ENCODE measurements at regions not wholly inside any gene's neighbourhood (a gene's known extent, or its start where the extent isn't known, plus 50 kb on each side); places are given as distances from the start of the nearest gene placed in this dataset.

- Histone ChIP-seq H3K4me3 (ENCODE audit: low read depth in 1 of 2, low read length in 2 of 2) (no peak overlapping the region), H3K4me2 (ENCODE audit: insufficient read depth, low read length) (no peak overlapping the region), H2AFZ (ENCODE audit: low read depth, low read length) (no peak overlapping the region), H3K27ac (ENCODE audit: low read length) (no peak overlapping the region), H3K9me3 (ENCODE audit: insufficient read depth, low read length, severe bottlenecking) (peaks cover 16% of the 10 kb centered on the region), H3K4me1 (ENCODE audit: insufficient read depth, low read length) (no peaks in the 10 kb centered on the region), H3K36me3 (ENCODE audit: insufficient read depth, low read length) (no peaks in the 10 kb centered on the region), H3K27me3 (ENCODE audit: insufficient read depth, low read length, poor library complexity) (peaks cover 14% of the 10 kb centered on the region), H4K20me1 (ENCODE audit: insufficient read depth, low read length) (no peaks in the 10 kb centered on the region), H3K79me2 (ENCODE audit: insufficient read depth, low read length) (no peaks in the 10 kb centered on the region), H3K9ac (ENCODE audit: low read depth, low read length) (no peak overlapping the region)
- TF ChIP-seq EZH2 (IDR thresholded peaks at IDR 0.05; ENCODE audit: borderline replicate concordance, low read depth, low read length, severe bottlenecking) = no peak
- DNase-seq (no peak), ATAC-seq (ENCODE audit: insufficient read depth, low read depth) (no peak)
Measured at GRCh38 chr3:194046531-194046930, 89.4 kb upstream of the HES1 start.

- H3K4me1 ChIP-seq (ENCODE audit: insufficient read depth, low read length) = no peaks in the 10 kb centered on the region
- DNase-seq (peak; percentile 23), ATAC-seq (ENCODE audit: insufficient read depth, low read depth) (peak; percentile 80)
- H4K20me1 ChIP-seq (ENCODE audit: insufficient read depth, low read length) = no peaks in the 10 kb centered on the region
- no peak overlapping the region for H3K9ac ChIP-seq (ENCODE audit: low read depth, low read length)
- no peaks in the 10 kb centered on the region for H3K36me3 ChIP-seq (ENCODE audit: insufficient read depth, low read length)
- H3K27me3 ChIP-seq (ENCODE audit: insufficient read depth, low read length, poor library complexity) = peaks cover 14% of the 10 kb centered on the region
- no peak overlapping the region for H3K4me3 ChIP-seq (ENCODE audit: low read depth in 1 of 2, low read length in 2 of 2)
- H3K79me2 ChIP-seq (ENCODE audit: insufficient read depth, low read length) = no peaks in the 10 kb centered on the region
- H3K4me2 ChIP-seq (ENCODE audit: insufficient read depth, low read length) = no peak overlapping the region
- TF ChIP-seq CTCF (IDR thresholded peaks at IDR 0.05; ENCODE audit: borderline replicate concordance, extremely low read depth, low read length, poor library complexity, severe bottlenecking) (no peak), EZH2 (IDR thresholded peaks at IDR 0.05; ENCODE audit: borderline replicate concordance, low read depth, low read length, severe bottlenecking) (no peak)
- no peak overlapping the region for H2AFZ ChIP-seq (ENCODE audit: low read depth, low read length)
- no peak overlapping the region for H3K27ac ChIP-seq (ENCODE audit: low read length)
- peaks cover 21% of the 10 kb centered on the region for H3K9me3 ChIP-seq (ENCODE audit: insufficient read depth, low read length, severe bottlenecking)
Measured at GRCh38 chr3:194046995-194047645, 88.8 kb upstream of the HES1 start.

DNA sequence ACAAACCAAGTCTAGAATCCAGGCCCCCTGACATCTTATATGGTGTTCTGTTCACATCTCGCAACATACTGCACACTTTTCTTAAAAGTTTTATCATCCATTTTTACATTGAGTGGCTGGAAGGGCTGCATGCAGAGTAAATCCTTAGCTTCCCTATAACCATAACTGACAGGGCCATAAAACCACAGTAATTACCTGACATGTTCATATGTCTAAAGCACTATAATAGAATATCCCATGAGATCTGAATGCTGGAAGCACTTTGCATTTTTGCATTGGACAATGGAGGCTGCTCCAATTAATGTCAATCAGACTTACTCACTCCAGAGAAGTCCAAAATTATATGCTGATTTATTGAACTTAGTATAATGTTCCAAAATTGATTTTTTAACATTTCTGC lies 86.6 kb upstream of the HES1 start:
- no peak overlapping the region for H3K4me2 ChIP-seq (ENCODE audit: insufficient read depth, low read length)
- no peaks in the 10 kb centered on the region for H4K20me1 ChIP-seq (ENCODE audit: insufficient read depth, low read length)
- no peak overlapping the region for H3K27ac ChIP-seq (ENCODE audit: low read length)
- no peaks in the 10 kb centered on the region for H3K36me3 ChIP-seq (ENCODE audit: insufficient read depth, low read length)
- H3K9me3 ChIP-seq (ENCODE audit: insufficient read depth, low read length, severe bottlenecking) = peaks cover 23% of the 10 kb centered on the region
- H3K4me1 ChIP-seq (ENCODE audit: insufficient read depth, low read length) = no peaks in the 10 kb centered on the region
- H3K27me3 ChIP-seq (ENCODE audit: insufficient read depth, low read length, poor library complexity) = no peaks in the 10 kb centered on the region
- no peak overlapping the region for H3K9ac ChIP-seq (ENCODE audit: low read depth, low read length)
- no peak for DNase-seq
- no peak overlapping the region for H3K4me3 ChIP-seq (ENCODE audit: low read depth in 1 of 2, low read length in 2 of 2)
- ATAC-seq (ENCODE audit: insufficient read depth, low read depth) = no peak
- TF ChIP-seq EZH2 (IDR thresholded peaks at IDR 0.05; ENCODE audit: borderline replicate concordance, low read depth, low read length, severe bottlenecking) = no peak
- TF ChIP-seq CTCF (IDR thresholded peaks at IDR 0.05; ENCODE audit: borderline replicate concordance, extremely low read depth, low read length, poor library complexity, severe bottlenecking) = no peak
- no peak overlapping the region for H2AFZ ChIP-seq (ENCODE audit: low read depth, low read length)
- no peaks in the 10 kb centered on the region for H3K79me2 ChIP-seq (ENCODE audit: insufficient read depth, low read length)

GRCh38 chr3:194050782-194051320 lies 85.1 kb upstream of the HES1 start:
- Histone ChIP-seq H3K9ac (ENCODE audit: low read depth, low read length) (no peak overlapping the region), H3K4me2 (ENCODE audit: insufficient read depth, low read length) (no peak overlapping the region), H4K20me1 (ENCODE audit: insufficient read depth, low read length) (no peaks in the 10 kb centered on the region), H3K9me3 (ENCODE audit: insufficient read depth, low read length, severe bottlenecking) (peaks cover 23% of the 10 kb centered on the region), H2AFZ (ENCODE audit: low read depth, low read length) (no peak overlapping the region), H3K36me3 (ENCODE audit: insufficient read depth, low read length) (no peaks in the 10 kb centered on the region), H3K27ac (ENCODE audit: low read length) (no peak overlapping the region), H3K79me2 (ENCODE audit: insufficient read depth, low read length) (no peaks in the 10 kb centered on the region), H3K27me3 (ENCODE audit: insufficient read depth, low read length, poor library complexity) (no peaks in the 10 kb centered on the region), H3K4me3 (ENCODE audit: low read depth in 1 of 2, low read length in 2 of 2) (no peak overlapping the region), H3K4me1 (ENCODE audit: insufficient read depth, low read length) (no peaks in the 10 kb centered on the region)
- TF ChIP-seq CTCF (IDR thresholded peaks at IDR 0.05; ENCODE audit: borderline replicate concordance, extremely low read depth, low read length, poor library complexity, severe bottlenecking) (no peak), EZH2 (IDR thresholded peaks at IDR 0.05; ENCODE audit: borderline replicate concordance, low read depth, low read length, severe bottlenecking) (no peak)
- DNase-seq = no peak
- no peak for ATAC-seq (ENCODE audit: insufficient read depth, low read depth)
